MM.1S (cell line): ENCODE measurements at regions not wholly inside any gene's neighbourhood (a gene's known extent, or its start where the extent isn't known, plus 50 kb on each side); places are given as distances from the start of the nearest gene placed in this dataset.

Experiments
- EZH2 ChIP-seq: fragments of 300-600 bp; sonication (generic); optimal IDR thresholded peaks from 2 replicates; pipeline ENCODE3; 2017; ENCODE audit warnings: low read depth, mild to moderate bottlenecking, antibody characterized with exemption, low read length, mixed read lengths
- EZH2phosphoT487 ChIP-seq: fragments of 300-600 bp; sonication (generic); IDR thresholded peaks from 2 replicates; pipeline ENCODE4 v1.6.1; 2018; ENCODE audit warnings: antibody characterized with exemption, low read length
- TF ChIP-seq, protein P1 (sequence below): fragments of 300-600 bp; sonication (generic); IDR thresholded peaks from 2 replicates; pipeline ENCODE4 v1.5.1; 2016; ENCODE audit warnings: antibody characterized with exemption, low read length, mixed read lengths

DNA sequence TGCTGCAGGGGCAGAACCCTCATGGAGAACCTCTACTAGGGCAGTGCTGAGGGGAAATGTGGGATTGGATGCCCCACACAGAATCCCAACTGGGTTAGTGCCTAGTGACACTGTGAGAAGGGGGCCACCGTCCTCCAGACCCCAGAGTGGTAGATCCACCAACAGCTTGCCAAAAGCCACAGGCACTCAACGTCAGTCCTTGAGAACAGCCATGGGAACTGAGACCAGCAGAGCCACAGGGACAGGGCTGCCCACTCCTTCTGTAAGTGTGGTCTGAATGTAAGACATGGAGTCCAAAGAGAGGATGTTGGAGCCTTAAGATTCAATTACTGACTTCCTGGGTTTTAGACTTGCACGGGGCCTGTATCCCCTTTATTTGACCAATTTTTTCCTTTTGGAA, 1451.5 kb downstream of the SI start:
- TF ChIP-seq, protein P1, sequence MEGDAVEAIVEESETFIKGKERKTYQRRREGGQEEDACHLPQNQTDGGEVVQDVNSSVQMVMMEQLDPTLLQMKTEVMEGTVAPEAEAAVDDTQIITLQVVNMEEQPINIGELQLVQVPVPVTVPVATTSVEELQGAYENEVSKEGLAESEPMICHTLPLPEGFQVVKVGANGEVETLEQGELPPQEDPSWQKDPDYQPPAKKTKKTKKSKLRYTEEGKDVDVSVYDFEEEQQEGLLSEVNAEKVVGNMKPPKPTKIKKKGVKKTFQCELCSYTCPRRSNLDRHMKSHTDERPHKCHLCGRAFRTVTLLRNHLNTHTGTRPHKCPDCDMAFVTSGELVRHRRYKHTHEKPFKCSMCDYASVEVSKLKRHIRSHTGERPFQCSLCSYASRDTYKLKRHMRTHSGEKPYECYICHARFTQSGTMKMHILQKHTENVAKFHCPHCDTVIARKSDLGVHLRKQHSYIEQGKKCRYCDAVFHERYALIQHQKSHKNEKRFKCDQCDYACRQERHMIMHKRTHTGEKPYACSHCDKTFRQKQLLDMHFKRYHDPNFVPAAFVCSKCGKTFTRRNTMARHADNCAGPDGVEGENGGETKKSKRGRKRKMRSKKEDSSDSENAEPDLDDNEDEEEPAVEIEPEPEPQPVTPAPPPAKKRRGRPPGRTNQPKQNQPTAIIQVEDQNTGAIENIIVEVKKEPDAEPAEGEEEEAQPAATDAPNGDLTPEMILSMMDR = no peak
- TF ChIP-seq EZH2 (no peak), EZH2phosphoT487 (no peak)
